GM12878 (cell line): ENCODE measurements at regions not wholly inside any gene's neighbourhood (a gene's known extent, or its start where the extent isn't known, plus 50 kb on each side); places are given as distances from the start of the nearest gene placed in this dataset.

Source experiments
- CHD2 ChIP-seq: IDR thresholded peaks from 2 replicates; pipeline ENCODE4 v1.6.1; 2011; ENCODE audit warnings: low read depth, low read length, improper control_type of control experiment, borderline replicate concordance
- POLR2A ChIP-seq: IDR thresholded peaks from 2 replicates; pipeline ENCODE4 v1.6.1; 2011; ENCODE audit warnings: low read depth, mild to moderate bottlenecking, low read length
- TCF3 ChIP-seq: IDR thresholded peaks from 2 replicates; pipeline ENCODE4 v1.6.1; 2012; ENCODE audit warnings: low read depth, mild to moderate bottlenecking, low read length, borderline replicate concordance; ENCODE audit not compliant: insufficient read depth
- YY1 ChIP-seq: IDR thresholded peaks from 2 replicates; pipeline ENCODE4 v1.6.1; 2011; ENCODE audit warnings: low read depth, mild to moderate bottlenecking, low read length
- ZNF592 ChIP-seq: fragments of 450-650 bp; IDR thresholded peaks from 2 replicates; pipeline ENCODE4 v1.6.1; 2017; ENCODE audit warnings: mild to moderate bottlenecking, moderate library complexity

GRCh38 chrX:46382595-46382994, 162.6 kb downstream of the ZNF674 start:
- TF ChIP-seq YY1 (no peak), CHD2 (no peak), TCF3 (no peak), ZNF592 (no peak), POLR2A (no peak)
